Peyer's patch (tissue), 4 donors: ENCODE measurements at regions not wholly inside any gene's neighbourhood (a gene's known extent, or its start where the extent isn't known, plus 50 kb on each side); places are given as distances from the start of the nearest gene placed in this dataset.

Experiments
- DNase-seq, 3 donors: peaks; one replicate each; pipeline ENCODE4 v3.0.0-alpha.2; 2017 to 2019
- H3K27ac ChIP-seq, 4 donors: fragments of 200-600 bp; sonication (generic); one replicate each; pipeline ENCODE4 v1.5.1; 2016 to 2019
- H3K27me3 ChIP-seq, 2 donors: fragments of 200-600 bp; sonication (generic); one replicate each; pipeline ENCODE4 v1.5.1; 2019
- H3K36me3 ChIP-seq, 3 donors: fragments of 200-600 bp; sonication (generic); one replicate each; pipeline ENCODE4 v1.5.1; 2016 to 2019
- H3K4me1 ChIP-seq, 4 donors: fragments of 200-600 bp; sonication (generic); one replicate each; pipeline ENCODE4 v1.5.1; 2016 to 2019
- H3K4me3 ChIP-seq, 4 donors: fragments of 200-600 bp; sonication (generic); 1 replicate in 3 of 4; 2 replicates in 1 of 4; pipeline ENCODE4 v1.5.1; 2016 to 2019; ENCODE audit warnings: mild to moderate bottlenecking in 1 of 4
- H3K9me3 ChIP-seq, 4 donors: fragments of 200-600 bp; sonication (generic); one replicate each; pipeline ENCODE4 v1.5.1; 2016 to 2019; ENCODE audit warnings: mild to moderate bottlenecking in 1 of 4
- POLR2A ChIP-seq, 2 donors: fragments of 450-650 bp; IDR thresholded peaks; one replicate each; pipeline ENCODE4 v1.5.1; 2017; ENCODE audit warnings: antibody characterized with exemption in 2 of 2, mild to moderate bottlenecking in 2 of 2, moderate library complexity in 2 of 2
- TF ChIP-seq, protein P1 (sequence below), 6 experiments: fragments of 450-650 bp in 4 of 6; fragments of 200-600 bp in 2 of 6; sonication (generic) in 1 of 6; IDR thresholded peaks; one replicate each; pipeline ENCODE4 v1.5.1; 2017 to 2019; ENCODE audit warnings: antibody characterized with exemption in 6 of 6, mild to moderate bottlenecking in 3 of 6, moderate library complexity in 1 of 6

- Histone ChIP-seq H3K27me3 (no peaks in the 10 kb centered on the region), H3K4me1 (no peaks in the 10 kb centered on the region), H3K4me3 (no peak overlapping the region), H3K36me3 (no peaks in the 10 kb centered on the region), H3K9me3 (no peaks in the 10 kb centered on the region), H3K27ac (no peak overlapping the region)
- TF ChIP-seq, protein P1, sequence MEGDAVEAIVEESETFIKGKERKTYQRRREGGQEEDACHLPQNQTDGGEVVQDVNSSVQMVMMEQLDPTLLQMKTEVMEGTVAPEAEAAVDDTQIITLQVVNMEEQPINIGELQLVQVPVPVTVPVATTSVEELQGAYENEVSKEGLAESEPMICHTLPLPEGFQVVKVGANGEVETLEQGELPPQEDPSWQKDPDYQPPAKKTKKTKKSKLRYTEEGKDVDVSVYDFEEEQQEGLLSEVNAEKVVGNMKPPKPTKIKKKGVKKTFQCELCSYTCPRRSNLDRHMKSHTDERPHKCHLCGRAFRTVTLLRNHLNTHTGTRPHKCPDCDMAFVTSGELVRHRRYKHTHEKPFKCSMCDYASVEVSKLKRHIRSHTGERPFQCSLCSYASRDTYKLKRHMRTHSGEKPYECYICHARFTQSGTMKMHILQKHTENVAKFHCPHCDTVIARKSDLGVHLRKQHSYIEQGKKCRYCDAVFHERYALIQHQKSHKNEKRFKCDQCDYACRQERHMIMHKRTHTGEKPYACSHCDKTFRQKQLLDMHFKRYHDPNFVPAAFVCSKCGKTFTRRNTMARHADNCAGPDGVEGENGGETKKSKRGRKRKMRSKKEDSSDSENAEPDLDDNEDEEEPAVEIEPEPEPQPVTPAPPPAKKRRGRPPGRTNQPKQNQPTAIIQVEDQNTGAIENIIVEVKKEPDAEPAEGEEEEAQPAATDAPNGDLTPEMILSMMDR (IDR thresholded peaks at IDR 0.05) = no peak
- TF ChIP-seq POLR2A (IDR thresholded peaks at IDR 0.05) = no peak
- DNase-seq = no peak
Measured at GRCh38 chr13:62702502-62702901, 1286.9 kb upstream of the PCDH20 start.

DNA sequence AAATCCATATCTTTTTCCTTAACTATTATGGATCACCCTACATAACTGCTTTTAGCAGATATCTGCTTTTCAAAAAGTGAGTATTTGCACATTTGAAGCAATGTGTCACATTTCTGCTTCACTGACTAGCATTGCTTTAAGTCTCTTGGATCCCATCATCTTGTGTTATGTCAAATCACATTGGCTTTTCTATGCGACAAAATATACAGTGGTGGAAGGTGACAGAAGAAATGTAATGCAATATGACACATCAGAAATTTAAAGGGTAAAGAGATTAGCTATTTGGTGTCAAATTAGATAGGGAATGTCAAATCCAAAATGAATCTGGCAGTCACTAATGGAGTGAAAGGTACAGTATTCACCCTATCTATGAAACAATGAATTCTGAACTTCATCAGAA lies 1282.1 kb upstream of the PCDH20 start:
- no peaks in the 10 kb centered on the region for H3K36me3 ChIP-seq
- no peaks in the 10 kb centered on the region for H3K27me3 ChIP-seq
- no peaks in the 10 kb centered on the region for H3K9me3 ChIP-seq
- no peak overlapping the region for H3K4me3 ChIP-seq
- H3K4me1 ChIP-seq = no peaks in the 10 kb centered on the region
- no peak overlapping the region for H3K27ac ChIP-seq
- no peak for DNase-seq
- TF ChIP-seq, protein P1 (IDR thresholded peaks at IDR 0.05) = no peak
- no peak for TF ChIP-seq POLR2A (IDR thresholded peaks at IDR 0.05)

- Histone ChIP-seq H3K36me3 (no peaks in the 10 kb centered on the region), H3K27me3 (no peaks in the 10 kb centered on the region), H3K9me3 (no peaks in the 10 kb centered on the region), H3K4me1 (no peaks in the 10 kb centered on the region), H3K27ac (no peak overlapping the region), H3K4me3 (no peak overlapping the region)
- no peak for DNase-seq
- TF ChIP-seq POLR2A (IDR thresholded peaks at IDR 0.05) = no peak
- TF ChIP-seq, protein P1 (IDR thresholded peaks at IDR 0.05) = no peak
Measured at GRCh38 chr13:62696490-62696889, 1280.8 kb upstream of the PCDH20 start.

- Histone ChIP-seq H3K36me3 (no peaks in the 10 kb centered on the region), H3K4me1 (no peaks in the 10 kb centered on the region), H3K27ac (no peak overlapping the region), H3K4me3 (no peak overlapping the region), H3K27me3 (no peaks in the 10 kb centered on the region), H3K9me3 (no peaks in the 10 kb centered on the region)
- no peak for DNase-seq
- TF ChIP-seq, protein P1 (IDR thresholded peaks at IDR 0.05) = no peak
- no peak for TF ChIP-seq POLR2A (IDR thresholded peaks at IDR 0.05)
Measured at GRCh38 chr13:62687732-62688131, 1272.1 kb upstream of the PCDH20 start.

- no peak for DNase-seq
- H3K9me3 ChIP-seq = no peaks in the 10 kb centered on the region
- H3K27ac ChIP-seq = no peak overlapping the region
- TF ChIP-seq POLR2A (IDR thresholded peaks at IDR 0.05) = no peak
- TF ChIP-seq, protein P1 (IDR thresholded peaks at IDR 0.05) = no peak
- no peaks in the 10 kb centered on the region for H3K4me1 ChIP-seq
- H3K27me3 ChIP-seq = no peaks in the 10 kb centered on the region
- no peaks in the 10 kb centered on the region for H3K36me3 ChIP-seq
- no peak overlapping the region for H3K4me3 ChIP-seq
Measured at GRCh38 chr13:62684359-62684758, 1268.7 kb upstream of the PCDH20 start.

- Histone ChIP-seq H3K27ac (no peak overlapping the region), H3K36me3 (no peaks in the 10 kb centered on the region), H3K9me3 (no peaks in the 10 kb centered on the region), H3K4me3 (no peak overlapping the region), H3K27me3 (no peaks in the 10 kb centered on the region), H3K4me1 (no peaks in the 10 kb centered on the region)
- TF ChIP-seq, protein P1 (IDR thresholded peaks at IDR 0.05) = no peak
- TF ChIP-seq POLR2A (IDR thresholded peaks at IDR 0.05) = no peak
- DNase-seq = no peak
Measured at GRCh38 chr13:62682788-62683187, 1267.1 kb upstream of the PCDH20 start.
